ENCODE measurements at regions not wholly inside any gene's neighbourhood (a gene's known extent, or its start where the extent isn't known, plus 50 kb on each side); places are given as distances from the start of the nearest gene placed in this dataset.

- ChIA-PET POLR2A (no interaction called here), CTCF (interaction anchor here (1.5 kb wide), 1 partner anchor 23 kb away, joined by 7 read pairs; no protein-coding TSS in a partner anchor), RAD21 (ENCODE audit: low non-redundant PET in 1 of 2, low total read pairs in 2 of 2, uncharacterized antibody in 2 of 2, unreplicated experiment in 2 of 2) (no interaction called here)
- no peaks in the 10 kb centered on the region for H4K20me1 ChIP-seq (ENCODE audit: insufficient read depth)
- TF ChIP-seq ZFX (IDR thresholded peaks at IDR 0.05) (no peak), SRF (IDR thresholded peaks at IDR 0.05; ENCODE audit: low read depth) (no peak), SP1 (IDR thresholded peaks at IDR 0.05; ENCODE audit: low read depth) (no peak), FOSL1 (IDR thresholded peaks at IDR 0.05; ENCODE audit: low read depth) (no peak), TCF7L2 (IDR thresholded peaks at IDR 0.05; ENCODE audit: borderline replicate concordance, extremely low read depth, insufficient read depth, insufficient read length) (no peak), POLR2A (IDR thresholded peaks at IDR 0.05; ENCODE audit: borderline replicate concordance, extremely low read depth, insufficient read depth, insufficient read length) (no peak)
- H3K4me3 ChIP-seq (replicated peaks in 1 of 2; ENCODE audit: low read depth in 1 of 2, low read length in 2 of 2) = no peak overlapping the region
- H2AFZ ChIP-seq (ENCODE audit: low read depth, low read length, poor library complexity, severe bottlenecking) = no peak overlapping the region
- H3K4me1 ChIP-seq (ENCODE audit: control insufficient read depth in 1 of 2, insufficient read depth in 2 of 2, low read length in 2 of 2) = no peaks in the 10 kb centered on the region
- ATAC-seq = no peak
- H3K27ac ChIP-seq (ENCODE audit: low read depth, low read length) = no peak overlapping the region
- DNase-seq (ENCODE audit: low read depth, low spot score) = no peak
- no TSS peak for BruUV-seq (replicated peaks)
- H3K9me3 ChIP-seq (ENCODE audit: control insufficient read depth in 1 of 2, insufficient read depth in 1 of 2, low read depth in 1 of 2, low read length in 2 of 2) = no peaks in the 10 kb centered on the region
- intact Hi-C loops (cut with micrococcal nuclease) = no loop called here
- no peaks in the 10 kb centered on the region for H3K9me2 ChIP-seq (ENCODE audit: insufficient read depth)
- no peak overlapping the region for H3K9ac ChIP-seq (ENCODE audit: low read length)
- H3K36me3 ChIP-seq (ENCODE audit: control insufficient read depth in 1 of 2, insufficient read depth in 2 of 2, low read length in 2 of 2) = no peaks in the 10 kb centered on the region
- no peaks in the 10 kb centered on the region for H3K79me2 ChIP-seq (ENCODE audit: insufficient read depth, low read length)
- H3K4me2 ChIP-seq (ENCODE audit: low read length) = no peak overlapping the region
- peaks cover 24% of the 10 kb centered on the region for H3K27me3 ChIP-seq (ENCODE audit: insufficient read depth, low read length)
Observed at GRCh38 chr15:98592136-98592535, 56.2 kb upstream of the IGF1R start.

GRCh38 chr15:98596131-98596530 lies 52.2 kb upstream of the IGF1R start:
- ChIA-PET POLR2A (no interaction called here), RAD21 (ENCODE audit: low non-redundant PET in 1 of 2, low total read pairs in 2 of 2, uncharacterized antibody in 2 of 2, unreplicated experiment in 2 of 2) (no interaction called here), CTCF (no interaction called here)
- TF ChIP-seq POLR2A (IDR thresholded peaks at IDR 0.05; ENCODE audit: borderline replicate concordance, extremely low read depth, insufficient read depth, insufficient read length) (no peak), ZBTB33 (IDR thresholded peaks at IDR 0.05; ENCODE audit: extremely low read depth, insufficient replicate concordance, low read length) (no peak), TCF7L2 (IDR thresholded peaks at IDR 0.05; ENCODE audit: borderline replicate concordance, extremely low read depth, insufficient read depth, insufficient read length) (no peak), ZNF274 (IDR thresholded peaks at IDR 0.05; ENCODE audit: low read depth, low read length) (no peak), EZH2phosphoT487 (IDR thresholded peaks at IDR 0.05; ENCODE audit: borderline replicate concordance) (no peak), CEBPB (IDR thresholded peaks at IDR 0.05; ENCODE audit: low read depth) (no peak), CTCF (IDR thresholded peaks at IDR 0.05 in 2 of 3, conservative IDR thresholded peaks at IDR 0.05 in 1 of 3; ENCODE audit: borderline replicate concordance in 1 of 3, insufficient read depth in 1 of 3, low read depth in 2 of 3, low read length in 2 of 3) (no peak), POLR2AphosphoS5 (IDR thresholded peaks at IDR 0.05; ENCODE audit: low read depth, low read length) (no peak), SP1 (IDR thresholded peaks at IDR 0.05; ENCODE audit: low read depth) (no peak), ELF1 (IDR thresholded peaks at IDR 0.05; ENCODE audit: borderline replicate concordance, low read depth) (no peak), FOSL1 (IDR thresholded peaks at IDR 0.05; ENCODE audit: low read depth) (no peak), CBX3 (IDR thresholded peaks at IDR 0.05; ENCODE audit: low read depth) (no peak), SRF (IDR thresholded peaks at IDR 0.05; ENCODE audit: low read depth) (no peak), ATF3 (IDR thresholded peaks at IDR 0.05) (no peak)
- H3K4me1 ChIP-seq (ENCODE audit: control insufficient read depth in 1 of 2, insufficient read depth in 2 of 2, low read length in 2 of 2) = peaks cover 0 to 6% of the 10 kb centered on the region in 2 experiments; a peak in 2 of 4 replicates
- H3K27me3 ChIP-seq (ENCODE audit: insufficient read depth, low read length) = peaks cover 33% of the 10 kb centered on the region
- intact Hi-C loops (cut with micrococcal nuclease) = no loop called here
- no peak overlapping the region for H2AFZ ChIP-seq (ENCODE audit: low read depth, low read length, poor library complexity, severe bottlenecking)
- H3K9me2 ChIP-seq (ENCODE audit: insufficient read depth) = no peaks in the 10 kb centered on the region
- DNase-seq (ENCODE audit: low read depth, low spot score) = no peak
- H4K20me1 ChIP-seq (ENCODE audit: insufficient read depth) = no peaks in the 10 kb centered on the region
- H3K4me3 ChIP-seq (replicated peaks in 1 of 2; ENCODE audit: low read depth in 1 of 2, low read length in 2 of 2) = no peak overlapping the region
- no peaks in the 10 kb centered on the region for H3K36me3 ChIP-seq (ENCODE audit: control insufficient read depth in 1 of 2, insufficient read depth in 2 of 2, low read length in 2 of 2)
- no peak overlapping the region for H3K4me2 ChIP-seq (ENCODE audit: low read length)
- ATAC-seq = no peak
- no peaks in the 10 kb centered on the region for H3K79me2 ChIP-seq (ENCODE audit: insufficient read depth, low read length)
- no peaks in the 10 kb centered on the region for H3K9me3 ChIP-seq (ENCODE audit: control insufficient read depth in 1 of 2, insufficient read depth in 1 of 2, low read depth in 1 of 2, low read length in 2 of 2)
- no TSS peak for BruUV-seq (replicated peaks)
- H3K9ac ChIP-seq (ENCODE audit: low read length) = no peak overlapping the region
- H3K27ac ChIP-seq (ENCODE audit: low read depth, low read length) = no peak overlapping the region
